ENCODE measurements at regions not wholly inside any gene's neighbourhood (a gene's known extent, or its start where the extent isn't known, plus 50 kb on each side); places are given as distances from the start of the nearest gene placed in this dataset.

DNA sequence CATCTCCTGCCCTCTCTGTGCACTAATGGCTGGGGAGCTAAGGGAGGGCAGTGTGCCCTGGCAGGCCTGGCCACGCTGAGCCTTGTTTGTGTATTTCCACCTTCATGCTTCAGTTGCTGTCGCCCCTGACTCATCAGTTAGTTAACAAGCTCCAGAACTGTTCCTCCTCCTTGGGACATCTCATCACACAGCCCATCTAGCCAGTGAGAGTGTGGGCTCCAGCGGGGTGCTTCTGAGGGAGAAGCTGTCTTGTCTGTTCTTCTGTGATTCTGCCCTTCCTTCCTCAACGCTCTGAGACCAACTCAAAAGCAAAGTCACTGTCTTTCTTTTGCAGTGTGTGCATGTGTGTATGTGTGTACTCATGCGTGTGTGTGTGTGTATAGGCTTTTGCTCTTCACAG, 58.3 kb upstream of the CPEB4 start:
- TF ChIP-seq, protein P1, sequence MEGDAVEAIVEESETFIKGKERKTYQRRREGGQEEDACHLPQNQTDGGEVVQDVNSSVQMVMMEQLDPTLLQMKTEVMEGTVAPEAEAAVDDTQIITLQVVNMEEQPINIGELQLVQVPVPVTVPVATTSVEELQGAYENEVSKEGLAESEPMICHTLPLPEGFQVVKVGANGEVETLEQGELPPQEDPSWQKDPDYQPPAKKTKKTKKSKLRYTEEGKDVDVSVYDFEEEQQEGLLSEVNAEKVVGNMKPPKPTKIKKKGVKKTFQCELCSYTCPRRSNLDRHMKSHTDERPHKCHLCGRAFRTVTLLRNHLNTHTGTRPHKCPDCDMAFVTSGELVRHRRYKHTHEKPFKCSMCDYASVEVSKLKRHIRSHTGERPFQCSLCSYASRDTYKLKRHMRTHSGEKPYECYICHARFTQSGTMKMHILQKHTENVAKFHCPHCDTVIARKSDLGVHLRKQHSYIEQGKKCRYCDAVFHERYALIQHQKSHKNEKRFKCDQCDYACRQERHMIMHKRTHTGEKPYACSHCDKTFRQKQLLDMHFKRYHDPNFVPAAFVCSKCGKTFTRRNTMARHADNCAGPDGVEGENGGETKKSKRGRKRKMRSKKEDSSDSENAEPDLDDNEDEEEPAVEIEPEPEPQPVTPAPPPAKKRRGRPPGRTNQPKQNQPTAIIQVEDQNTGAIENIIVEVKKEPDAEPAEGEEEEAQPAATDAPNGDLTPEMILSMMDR (IDR thresholded peaks at IDR 0.05): no peak
- TF ChIP-seq POLR2A (IDR thresholded peaks at IDR 0.05) (no peak), POLR2AphosphoS5 (IDR thresholded peaks at IDR 0.05) (no peak)
